ENCODE measurements at regions not wholly inside any gene's neighbourhood (a gene's known extent, or its start where the extent isn't known, plus 50 kb on each side); places are given as distances from the start of the nearest gene placed in this dataset.

DNA sequence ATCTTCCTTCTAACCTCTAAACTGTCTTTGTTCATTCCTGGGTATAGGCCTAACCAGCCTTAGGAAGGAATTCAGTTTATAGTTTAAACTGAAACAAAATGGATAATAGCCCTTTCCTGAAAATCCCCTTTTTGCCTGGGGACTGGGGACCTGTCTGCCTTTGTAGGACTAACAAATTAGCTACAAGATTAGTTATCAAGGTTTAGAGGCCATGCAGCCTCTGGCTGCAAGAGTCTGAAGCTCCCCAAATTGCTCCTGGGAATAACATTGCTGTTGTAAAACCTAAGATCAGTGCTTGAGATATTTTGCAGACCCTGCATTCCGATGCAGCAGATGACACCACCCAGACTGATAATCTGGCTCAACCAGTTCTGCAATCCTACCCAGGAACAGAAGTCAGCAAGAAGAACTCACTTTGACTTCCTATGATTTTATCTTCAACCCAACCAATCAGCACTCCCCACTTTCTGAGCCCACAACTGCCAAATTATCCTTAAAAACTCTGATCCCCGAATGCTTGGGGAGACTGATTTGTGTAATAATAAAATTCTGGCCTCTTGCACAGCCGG, 96.6 kb upstream of the ETV3 start:
- Histone ChIP-seq H3K27me3 (ENCODE audit: control insufficient read depth, insufficient read depth, low read length) (no peaks in the 10 kb centered on the region), H3K4me3 (ENCODE audit: low read length) (no peak overlapping the region), H3K27ac (ENCODE audit: low read length) (no peak overlapping the region), H3K9me3 (ENCODE audit: control insufficient read depth, insufficient read depth, low read length) (no peaks in the 10 kb centered on the region), H3K4me1 (ENCODE audit: control insufficient read depth, insufficient read depth, low read length) (peaks cover 5% of the 10 kb centered on the region; the same call in 1 of the 2 replicates), H3K36me3 (ENCODE audit: control insufficient read depth, insufficient read depth, low read length) (no peaks in the 10 kb centered on the region)
- DNase-seq (ENCODE audit: low read depth, low spot score): no peak
- no CpG with 5 or more reads among the region's 3 CpGs for WGBS (ENCODE audit: insufficient coverage, insufficient read length)

DNA sequence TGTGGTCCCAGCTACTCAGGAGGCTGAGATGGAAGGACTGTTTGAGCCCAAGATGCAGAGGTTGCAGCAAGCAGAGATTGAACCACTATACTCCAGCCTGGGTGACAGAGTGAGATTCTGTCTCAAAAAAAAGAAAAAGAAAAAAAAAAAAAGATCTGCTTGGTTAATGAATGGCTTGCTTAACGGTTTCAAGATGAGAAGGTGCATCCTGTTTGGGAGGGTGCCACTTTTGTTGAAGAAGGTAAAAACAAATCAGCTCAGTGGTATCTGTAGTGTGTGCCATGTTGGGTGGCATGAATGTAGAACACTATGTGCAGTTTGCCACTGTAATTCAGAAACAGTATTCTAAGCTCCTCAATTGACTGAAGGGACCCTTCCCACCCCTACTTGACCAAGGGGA, 94.9 kb upstream of the ETV3 start:
- Histone ChIP-seq H3K9me3 (ENCODE audit: control insufficient read depth, insufficient read depth, low read length) (no peaks in the 10 kb centered on the region), H3K27ac (ENCODE audit: low read length) (no peak overlapping the region), H3K4me1 (ENCODE audit: control insufficient read depth, insufficient read depth, low read length) (peaks cover 1% of the 10 kb centered on the region; the same call in 1 of the 2 replicates), H3K4me3 (ENCODE audit: low read length) (no peak overlapping the region), H3K36me3 (ENCODE audit: control insufficient read depth, insufficient read depth, low read length) (no peaks in the 10 kb centered on the region), H3K27me3 (ENCODE audit: control insufficient read depth, insufficient read depth, low read length) (no peaks in the 10 kb centered on the region)
- no CpG with 5 or more reads among the region's 1 CpG for WGBS (ENCODE audit: insufficient coverage, insufficient read length)
- no peak for DNase-seq (ENCODE audit: low read depth, low spot score)

DNA sequence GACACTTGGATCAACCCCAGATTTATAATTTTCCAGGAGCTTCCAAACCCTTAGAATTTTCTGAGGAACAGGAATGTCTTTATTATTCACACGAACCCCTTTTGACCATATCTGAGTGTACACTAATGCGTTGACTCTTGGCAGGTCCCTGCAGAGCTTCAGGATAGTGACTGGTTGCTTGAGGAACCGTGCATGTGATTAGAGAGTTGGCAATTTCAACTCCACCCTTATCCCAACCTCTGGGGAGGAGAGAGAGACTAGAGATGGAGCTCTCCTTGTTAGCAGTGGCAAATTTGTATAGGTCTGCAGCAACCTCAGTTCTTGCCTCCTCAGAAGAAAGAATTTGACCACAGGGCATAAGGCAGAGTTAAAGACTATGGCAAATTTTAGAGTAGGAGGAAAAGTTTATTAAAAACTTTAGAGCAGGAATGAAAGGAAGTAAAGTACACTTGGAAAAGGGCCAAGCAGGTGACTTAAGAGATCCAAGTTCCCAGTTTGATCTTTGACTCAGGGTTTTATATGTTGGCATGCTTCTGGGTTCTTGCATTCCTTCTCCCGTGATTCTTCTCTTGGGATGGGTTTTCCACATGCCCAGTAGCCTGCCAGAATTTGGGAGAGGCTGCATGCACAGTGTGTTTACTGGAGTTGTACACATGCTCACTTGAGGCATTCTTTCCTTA, 93.8 kb upstream of the ETV3 start:
- Histone ChIP-seq H3K27me3 (ENCODE audit: control insufficient read depth, insufficient read depth, low read length) (no peaks in the 10 kb centered on the region), H3K27ac (ENCODE audit: low read length) (no peak overlapping the region), H3K9me3 (ENCODE audit: control insufficient read depth, insufficient read depth, low read length) (no peaks in the 10 kb centered on the region), H3K4me3 (ENCODE audit: low read length) (no peak overlapping the region), H3K36me3 (ENCODE audit: control insufficient read depth, insufficient read depth, low read length) (no peaks in the 10 kb centered on the region), H3K4me1 (ENCODE audit: control insufficient read depth, insufficient read depth, low read length) (peaks cover 1% of the 10 kb centered on the region; the same call in 1 of the 2 replicates)
- no peak for DNase-seq (ENCODE audit: low read depth, low spot score)
- no CpG with 5 or more reads among the region's 4 CpGs for WGBS (ENCODE audit: insufficient coverage, insufficient read length)

DNA sequence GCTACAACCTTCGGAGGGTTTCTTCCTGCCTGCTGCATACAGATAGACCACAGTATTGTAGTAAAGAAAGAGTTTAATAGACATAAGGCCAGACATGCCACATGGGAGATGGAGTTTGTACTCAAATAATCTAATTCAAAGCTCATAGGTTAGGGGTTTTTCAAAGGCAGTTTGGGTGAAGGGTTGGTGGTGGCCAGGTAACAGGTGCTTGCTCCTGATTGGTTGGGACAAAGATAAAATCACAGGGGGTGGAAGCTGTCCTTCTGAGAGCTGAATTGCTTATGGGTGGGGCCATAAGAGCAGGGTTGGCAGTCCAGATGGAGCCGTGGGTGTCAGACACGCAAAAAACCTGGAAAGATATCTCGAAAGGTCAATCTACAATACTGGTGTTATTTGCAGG, 92.3 kb upstream of the ETV3 start:
- no CpG with 5 or more reads among the region's 4 CpGs for WGBS (ENCODE audit: insufficient coverage, insufficient read length)
- Histone ChIP-seq H3K4me3 (ENCODE audit: low read length) (no peak overlapping the region), H3K27ac (ENCODE audit: low read length) (no peak overlapping the region), H3K9me3 (ENCODE audit: control insufficient read depth, insufficient read depth, low read length) (no peaks in the 10 kb centered on the region), H3K4me1 (ENCODE audit: control insufficient read depth, insufficient read depth, low read length) (peaks cover 1% of the 10 kb centered on the region; the same call in 1 of the 2 replicates), H3K27me3 (ENCODE audit: control insufficient read depth, insufficient read depth, low read length) (no peaks in the 10 kb centered on the region), H3K36me3 (ENCODE audit: control insufficient read depth, insufficient read depth, low read length) (no peaks in the 10 kb centered on the region)
- DNase-seq (ENCODE audit: low read depth, low spot score): no peak

DNA sequence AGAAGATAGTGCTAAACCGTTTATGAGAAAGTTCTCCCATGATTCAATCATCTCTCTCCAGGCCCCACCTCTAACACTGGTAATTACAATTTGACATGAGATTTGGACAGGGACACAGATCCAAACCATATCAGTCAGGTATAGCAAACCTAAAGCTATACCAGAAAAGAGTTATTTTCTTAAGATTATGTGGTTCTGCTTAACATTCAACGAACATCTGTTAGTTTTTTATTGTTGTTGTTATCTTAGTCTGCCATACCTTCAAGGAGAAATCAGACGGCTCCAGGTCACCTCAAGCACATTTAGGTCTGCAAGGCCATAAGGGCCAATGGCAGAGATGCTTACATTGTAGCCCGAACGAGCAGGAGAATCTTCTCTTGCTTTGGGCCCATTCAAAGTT, 89.5 kb upstream of the ETV3 start:
- Histone ChIP-seq H3K4me1 (ENCODE audit: control insufficient read depth, insufficient read depth, low read length) (no peaks in the 10 kb centered on the region), H3K9me3 (ENCODE audit: control insufficient read depth, insufficient read depth, low read length) (no peaks in the 10 kb centered on the region), H3K36me3 (ENCODE audit: control insufficient read depth, insufficient read depth, low read length) (no peaks in the 10 kb centered on the region), H3K27me3 (ENCODE audit: control insufficient read depth, insufficient read depth, low read length) (no peaks in the 10 kb centered on the region), H3K27ac (ENCODE audit: low read length) (no peak overlapping the region), H3K4me3 (ENCODE audit: low read length) (no peak overlapping the region)
- no peak for DNase-seq (ENCODE audit: low read depth, low spot score)
- WGBS (ENCODE audit: insufficient coverage, insufficient read length): no CpG with 5 or more reads among the region's 5 CpGs

DNA sequence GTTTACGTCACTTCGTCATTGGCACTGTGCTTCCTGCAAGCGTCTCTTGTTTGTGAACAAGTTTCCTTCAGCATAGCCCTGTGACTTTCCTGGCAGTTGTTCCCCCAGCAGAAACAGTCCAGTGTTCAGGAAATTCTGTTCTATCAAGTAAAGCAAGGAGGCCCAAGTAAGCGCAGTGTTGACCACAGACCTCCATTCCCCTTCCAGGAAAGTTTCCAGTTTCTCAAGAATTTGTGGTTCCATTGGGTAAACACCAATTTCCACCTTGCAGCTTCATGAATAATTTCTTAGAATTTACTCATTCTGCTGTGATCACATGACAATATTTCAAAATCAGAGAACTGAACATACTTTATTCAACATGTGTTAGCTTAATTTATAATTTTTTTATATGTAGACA, 88.5 kb upstream of the ETV3 start:
- H3K36me3 ChIP-seq (ENCODE audit: control insufficient read depth, insufficient read depth, low read length): no peaks in the 10 kb centered on the region
- WGBS (ENCODE audit: insufficient coverage, insufficient read length): no CpG with 5 or more reads among the region's 4 CpGs
- no peaks in the 10 kb centered on the region for H3K27me3 ChIP-seq (ENCODE audit: control insufficient read depth, insufficient read depth, low read length)
- no peak overlapping the region for H3K27ac ChIP-seq (ENCODE audit: low read length)
- H3K4me3 ChIP-seq (ENCODE audit: low read length): no peak overlapping the region
- no peaks in the 10 kb centered on the region for H3K9me3 ChIP-seq (ENCODE audit: control insufficient read depth, insufficient read depth, low read length)
- no peaks in the 10 kb centered on the region for H3K4me1 ChIP-seq (ENCODE audit: control insufficient read depth, insufficient read depth, low read length)
- DNase-seq (ENCODE audit: low read depth, low spot score): no peak

DNA sequence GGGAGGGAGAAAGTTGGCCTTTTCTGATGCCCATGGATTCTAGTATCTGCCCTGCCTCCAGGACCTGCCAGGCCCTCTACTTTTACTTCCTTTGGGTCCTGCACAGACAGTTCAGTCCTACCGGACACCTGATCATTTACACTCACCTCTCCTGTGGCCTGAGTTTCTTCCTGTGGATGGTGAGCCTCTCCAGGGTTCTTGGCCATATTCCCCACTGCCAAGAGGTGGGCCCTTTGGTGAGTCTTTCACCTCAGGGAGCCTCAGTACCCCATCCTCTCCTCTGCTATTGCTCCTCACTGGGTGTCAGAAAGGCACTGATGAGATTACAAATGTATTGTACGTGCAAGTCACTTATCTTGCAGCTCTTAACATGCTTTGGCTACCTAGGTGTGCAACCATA, 81.4 kb upstream of the ETV3 start:
- Histone ChIP-seq H3K9me3 (ENCODE audit: control insufficient read depth, insufficient read depth, low read length) (no peaks in the 10 kb centered on the region), H3K27me3 (ENCODE audit: control insufficient read depth, insufficient read depth, low read length) (no peaks in the 10 kb centered on the region), H3K27ac (ENCODE audit: low read length) (no peak overlapping the region), H3K4me1 (ENCODE audit: control insufficient read depth, insufficient read depth, low read length) (no peaks in the 10 kb centered on the region), H3K4me3 (ENCODE audit: low read length) (no peak overlapping the region), H3K36me3 (ENCODE audit: control insufficient read depth, insufficient read depth, low read length) (no peaks in the 10 kb centered on the region)
- WGBS (ENCODE audit: insufficient coverage, insufficient read length): no CpG with 5 or more reads among the region's 2 CpGs
- DNase-seq (ENCODE audit: low read depth, low spot score): no peak

DNA sequence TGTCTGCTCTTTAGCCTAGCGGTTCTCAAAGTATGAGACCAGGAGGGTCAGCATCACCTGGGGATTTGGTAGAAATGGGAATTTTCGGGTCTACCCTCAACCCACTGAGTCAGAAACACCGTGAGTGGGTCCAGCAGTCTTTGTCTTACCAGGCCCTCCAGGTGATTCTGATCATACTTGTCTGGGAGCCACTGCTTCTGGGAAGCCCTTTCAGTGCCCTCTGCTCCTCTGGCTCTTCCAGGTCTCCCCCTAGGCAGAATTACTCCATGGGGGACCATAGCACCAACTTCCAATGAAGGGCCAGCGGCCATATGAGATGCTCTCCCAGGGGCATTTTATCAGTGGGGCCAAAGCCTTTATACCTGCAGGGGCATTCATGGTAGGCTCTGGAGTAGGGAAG, 81.0 kb upstream of the ETV3 start:
- Histone ChIP-seq H3K9me3 (ENCODE audit: control insufficient read depth, insufficient read depth, low read length) (no peaks in the 10 kb centered on the region), H3K4me1 (ENCODE audit: control insufficient read depth, insufficient read depth, low read length) (no peaks in the 10 kb centered on the region), H3K27ac (ENCODE audit: low read length) (no peak overlapping the region), H3K4me3 (ENCODE audit: low read length) (no peak overlapping the region), H3K36me3 (ENCODE audit: control insufficient read depth, insufficient read depth, low read length) (no peaks in the 10 kb centered on the region), H3K27me3 (ENCODE audit: control insufficient read depth, insufficient read depth, low read length) (no peaks in the 10 kb centered on the region)
- no CpG with 5 or more reads among the region's 4 CpGs for WGBS (ENCODE audit: insufficient coverage, insufficient read length)
- no peak for DNase-seq (ENCODE audit: low read depth, low spot score)

DNA sequence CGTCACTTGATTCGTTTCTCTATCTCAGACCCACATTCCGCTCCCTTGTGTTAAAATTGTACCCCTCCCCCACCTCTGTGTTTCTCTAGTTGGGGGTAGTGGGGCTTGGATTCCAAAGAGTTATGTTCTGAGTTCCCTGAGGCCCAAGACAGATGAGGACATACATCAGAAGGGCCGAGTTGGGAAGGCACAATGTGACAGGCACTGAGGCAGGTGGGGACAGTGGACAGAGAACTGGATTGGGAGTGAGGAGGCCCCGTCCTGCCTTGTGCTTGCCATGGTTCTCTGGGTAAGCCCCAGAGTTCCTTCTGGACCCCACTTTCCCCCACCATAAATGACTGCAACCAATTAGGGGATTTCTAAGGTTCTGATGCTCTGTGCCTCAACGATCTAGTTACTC, 80.5 kb upstream of the ETV3 start:
- no peak for DNase-seq (ENCODE audit: low read depth, low spot score)
- no peak overlapping the region for H3K27ac ChIP-seq (ENCODE audit: low read length)
- no peaks in the 10 kb centered on the region for H3K4me1 ChIP-seq (ENCODE audit: control insufficient read depth, insufficient read depth, low read length)
- no peak overlapping the region for H3K4me3 ChIP-seq (ENCODE audit: low read length)
- WGBS (ENCODE audit: insufficient coverage, insufficient read length): no CpG with 5 or more reads among the region's 6 CpGs
- no peaks in the 10 kb centered on the region for H3K36me3 ChIP-seq (ENCODE audit: control insufficient read depth, insufficient read depth, low read length)
- H3K9me3 ChIP-seq (ENCODE audit: control insufficient read depth, insufficient read depth, low read length): no peaks in the 10 kb centered on the region
- no peaks in the 10 kb centered on the region for H3K27me3 ChIP-seq (ENCODE audit: control insufficient read depth, insufficient read depth, low read length)

DNA sequence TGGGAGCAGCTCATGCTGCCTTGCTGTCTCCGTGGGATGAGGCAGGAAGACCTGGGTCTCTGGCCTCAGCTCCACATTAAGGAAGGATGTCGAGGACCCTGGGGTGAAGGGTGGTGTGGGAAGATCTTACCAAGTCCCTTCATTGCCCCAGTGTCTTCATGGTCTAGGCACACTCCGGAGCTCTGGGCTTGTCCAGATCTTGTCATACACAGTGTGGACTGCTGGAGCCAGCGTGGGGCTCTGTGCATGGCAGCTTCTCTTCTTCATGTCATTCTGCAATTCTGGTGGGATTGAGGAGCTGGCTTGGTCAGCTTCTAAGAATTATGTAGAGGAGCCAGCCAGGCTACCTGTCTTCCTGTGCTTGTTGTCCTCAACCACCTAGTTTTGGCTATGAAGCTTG, 79.3 kb upstream of the ETV3 start:
- H3K4me3 ChIP-seq (ENCODE audit: low read length): no peak overlapping the region
- no peaks in the 10 kb centered on the region for H3K9me3 ChIP-seq (ENCODE audit: control insufficient read depth, insufficient read depth, low read length)
- H3K4me1 ChIP-seq (ENCODE audit: control insufficient read depth, insufficient read depth, low read length): no peaks in the 10 kb centered on the region
- DNase-seq (ENCODE audit: low read depth, low spot score): no peak
- no peak overlapping the region for H3K27ac ChIP-seq (ENCODE audit: low read length)
- H3K36me3 ChIP-seq (ENCODE audit: control insufficient read depth, insufficient read depth, low read length): no peaks in the 10 kb centered on the region
- no peaks in the 10 kb centered on the region for H3K27me3 ChIP-seq (ENCODE audit: control insufficient read depth, insufficient read depth, low read length)
- no CpG with 5 or more reads among the region's 4 CpGs for WGBS (ENCODE audit: insufficient coverage, insufficient read length)

DNA sequence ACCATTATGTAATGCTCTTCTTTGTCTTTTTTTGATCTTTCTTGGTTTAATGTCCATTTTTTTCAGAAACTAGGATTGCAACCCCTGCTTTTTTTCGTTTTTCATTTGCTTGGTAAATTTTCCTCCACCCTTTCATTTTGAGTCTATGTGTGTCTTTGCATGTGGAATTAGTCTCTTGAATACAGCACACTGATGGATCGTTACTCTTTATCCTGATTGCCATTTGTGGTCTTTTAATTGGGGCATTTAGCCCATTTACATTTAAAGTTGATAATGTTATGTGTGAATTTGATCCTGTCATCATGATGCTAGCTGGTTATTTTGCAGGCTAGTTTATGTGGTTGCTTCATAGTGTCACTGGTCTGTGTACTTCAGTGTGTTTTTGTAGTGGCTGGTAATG, 75.6 kb upstream of the ETV3 start:
- WGBS (ENCODE audit: insufficient coverage, insufficient read length): no CpG with 5 or more reads among the region's 2 CpGs
- no peaks in the 10 kb centered on the region for H3K27me3 ChIP-seq (ENCODE audit: control insufficient read depth, insufficient read depth, low read length)
- H3K4me1 ChIP-seq (ENCODE audit: control insufficient read depth, insufficient read depth, low read length): no peaks in the 10 kb centered on the region
- no peak overlapping the region for H3K4me3 ChIP-seq (ENCODE audit: low read length)
- no peak for DNase-seq (ENCODE audit: low read depth, low spot score)
- no peaks in the 10 kb centered on the region for H3K9me3 ChIP-seq (ENCODE audit: control insufficient read depth, insufficient read depth, low read length)
- no peak overlapping the region for H3K27ac ChIP-seq (ENCODE audit: low read length)
- H3K36me3 ChIP-seq (ENCODE audit: control insufficient read depth, insufficient read depth, low read length): no peaks in the 10 kb centered on the region

Data from iPS DF 6.9 (cell line).